Mesendoderm (in vitro differentiated cells): ENCODE measurements at regions not wholly inside any gene's neighbourhood (a gene's known extent, or its start where the extent isn't known, plus 50 kb on each side); places are given as distances from the start of the nearest gene placed in this dataset.

ENCODE experiments used
- DNase-seq: peaks from one replicate; pipeline ENCODE4 v3.0.0; 2013
- H2AK5ac ChIP-seq: 2 replicates; pipeline ENCODE4 v1.6.1; 2013; ENCODE audit warnings: low read length, inconsistent platforms
- H2BK120ac ChIP-seq: 2 replicates; pipeline ENCODE4 v1.6.1; 2013; ENCODE audit warnings: low read depth, mild to moderate bottlenecking, low read length, moderate library complexity, mixed read lengths
- H2BK15ac ChIP-seq: replicated peaks from 2 replicates; pipeline ENCODE4 v1.6.1; 2013; ENCODE audit warnings: low read depth, mild to moderate bottlenecking, moderate library complexity
- H2BK5ac ChIP-seq: 2 replicates; pipeline ENCODE4 v1.6.1; 2013; ENCODE audit warnings: low read length, inconsistent platforms
- H3K18ac ChIP-seq: 2 replicates; pipeline ENCODE4 v1.6.1; 2013; ENCODE audit warnings: mild to moderate bottlenecking, low read length, mixed read lengths
- H3K23ac ChIP-seq: one replicate; pipeline ENCODE4 v1.6.1; 2013; ENCODE audit warnings: low read length
- H3K27ac ChIP-seq: 2 replicates; pipeline ENCODE4 v1.5.1; 2013; ENCODE audit warnings: low read depth, mild to moderate bottlenecking, inconsistent platforms, low read length, moderate library complexity
- H3K27me3 ChIP-seq: 2 replicates; pipeline ENCODE4 v1.6.1; 2013; ENCODE audit warnings: low read length, control low read depth, mild to moderate bottlenecking, inconsistent platforms; ENCODE audit not compliant: insufficient read depth, poor library complexity
- H3K36me3 ChIP-seq: 2 replicates; pipeline ENCODE4 v1.6.1; 2013; ENCODE audit warnings: low read length, inconsistent platforms; ENCODE audit not compliant: control insufficient read depth, insufficient read depth
- H3K4ac ChIP-seq: one replicate; pipeline ENCODE4 v1.6.1; 2013; ENCODE audit warnings: low read depth, mild to moderate bottlenecking, low read length, moderate library complexity
- H3K4me1 ChIP-seq: 2 replicates; pipeline ENCODE4 v1.6.1; 2013; ENCODE audit warnings: low read depth, low read length, inconsistent platforms; ENCODE audit not compliant: control insufficient read depth
- H3K4me2 ChIP-seq: 2 replicates; pipeline ENCODE4 v1.6.1; 2013; ENCODE audit warnings: low read length
- H3K4me3 ChIP-seq: 2 replicates; pipeline ENCODE4 v1.5.1; 2013; ENCODE audit warnings: mild to moderate bottlenecking, low read length
- H3K56ac ChIP-seq: one replicate; pipeline ENCODE4 v1.6.1; 2013; ENCODE audit warnings: low read length
- H3K79me1 ChIP-seq: 2 replicates; pipeline ENCODE4 v1.6.1; 2013; ENCODE audit warnings: low read length, inconsistent platforms
- H3K79me2 ChIP-seq: 2 replicates; pipeline ENCODE4 v1.6.1; 2013; ENCODE audit warnings: mild to moderate bottlenecking, low read length; ENCODE audit not compliant: control insufficient read depth, insufficient read depth
- H3K9ac ChIP-seq: 2 replicates; pipeline ENCODE4 v1.6.1; 2013; ENCODE audit warnings: low read length, inconsistent platforms
- H4K5ac ChIP-seq: one replicate; pipeline ENCODE4 v1.6.1; 2013; ENCODE audit warnings: low read length
- H4K8ac ChIP-seq: one replicate; pipeline ENCODE4 v1.6.1; 2013; ENCODE audit warnings: low read depth, mild to moderate bottlenecking, control low read depth, low read length, moderate library complexity
- WGBS: extraction: QIAGEN DNeasy Blood & Tissue Kit; methylation state at CpG from one replicate; pipeline ENCODE4 v1.1.7; 2013; ENCODE audit warnings: low lambda C conversion rate, missing lambda C conversion rate; ENCODE audit not compliant: insufficient coverage; ENCODE audit errors: extremely low coverage; 5-methylcytosine and 5-hydroxymethylcytosine counted together

- Histone ChIP-seq H2AK5ac (no peak overlapping the region), H3K27ac (no peak overlapping the region), H3K27me3 (no peaks in the 10 kb centered on the region), H4K8ac (no peak overlapping the region), H3K4ac (no peak overlapping the region), H4K5ac (no peak overlapping the region), H2BK120ac (no peak overlapping the region), H3K4me3 (no peak overlapping the region), H3K56ac (no peak overlapping the region), H3K4me1 (no peaks in the 10 kb centered on the region), H3K79me1 (no peaks in the 10 kb centered on the region), H2BK5ac (no peak overlapping the region), H3K79me2 (no peaks in the 10 kb centered on the region), H3K36me3 (no peaks in the 10 kb centered on the region), H3K9ac (no peak overlapping the region), H3K23ac (no peak overlapping the region), H2BK15ac (no peak overlapping the region), H3K4me2 (no peak overlapping the region), H3K18ac (no peak overlapping the region)
- no CpG with 5 or more reads among the region's 2 CpGs for WGBS
- DNase-seq: peak; percentile 18
These were observed 1195.7 kb upstream of the SORCS1 start for GRCh38 chr10:108360187-108360586.

- no CpG with 5 or more reads among the region's 3 CpGs for WGBS
- no peak overlapping the region for H3K27ac ChIP-seq
- H4K5ac ChIP-seq: no peak overlapping the region
- no peak overlapping the region for H2BK5ac ChIP-seq
- no peaks in the 10 kb centered on the region for H3K4me1 ChIP-seq
- no peaks in the 10 kb centered on the region for H3K36me3 ChIP-seq
- no peaks in the 10 kb centered on the region for H3K79me1 ChIP-seq
- no peak overlapping the region for H2BK15ac ChIP-seq
- no peak overlapping the region for H3K9ac ChIP-seq
- no peak overlapping the region for H3K56ac ChIP-seq
- H3K18ac ChIP-seq: no peak overlapping the region
- DNase-seq: peak; percentile 3
- H2BK120ac ChIP-seq: no peak overlapping the region
- no peaks in the 10 kb centered on the region for H3K27me3 ChIP-seq
- no peaks in the 10 kb centered on the region for H3K79me2 ChIP-seq
- no peak overlapping the region for H2AK5ac ChIP-seq
- no peak overlapping the region for H3K4me2 ChIP-seq
- no peak overlapping the region for H3K4me3 ChIP-seq
- no peak overlapping the region for H4K8ac ChIP-seq
- no peak overlapping the region for H3K4ac ChIP-seq
- no peak overlapping the region for H3K23ac ChIP-seq
These were observed 1194.4 kb upstream of the SORCS1 start for GRCh38 chr10:108358912-108359311.

- DNase-seq: no peak
- WGBS: no CpG with 5 or more reads among the region's 2 CpGs
These were observed 1188.3 kb upstream of the SORCS1 start for GRCh38 chr10:108352771-108353170.

GRCh38 chr10:108348215-108348614 is 1183.7 kb upstream of the SORCS1 start:
- H3K79me2 ChIP-seq: no peaks in the 10 kb centered on the region
- H3K23ac ChIP-seq: no peak overlapping the region
- no peak overlapping the region for H3K4ac ChIP-seq
- no peak overlapping the region for H3K27ac ChIP-seq
- no peak overlapping the region for H3K56ac ChIP-seq
- H2BK5ac ChIP-seq: no peak overlapping the region
- no CpG with 5 or more reads among the region's 2 CpGs for WGBS
- H3K4me2 ChIP-seq: no peak overlapping the region
- no peaks in the 10 kb centered on the region for H3K79me1 ChIP-seq
- H3K18ac ChIP-seq: no peak overlapping the region
- no peaks in the 10 kb centered on the region for H3K27me3 ChIP-seq
- H2BK120ac ChIP-seq: no peak overlapping the region
- DNase-seq: no peak
- H3K9ac ChIP-seq: no peak overlapping the region
- no peak overlapping the region for H4K8ac ChIP-seq
- no peak overlapping the region for H2BK15ac ChIP-seq
- H2AK5ac ChIP-seq: no peak overlapping the region
- H3K4me3 ChIP-seq: no peak overlapping the region
- H3K4me1 ChIP-seq: no peaks in the 10 kb centered on the region
- no peaks in the 10 kb centered on the region for H3K36me3 ChIP-seq
- H4K5ac ChIP-seq: no peak overlapping the region

More at GRCh38 chr10:108352771-108353170, 1188.3 kb upstream of the SORCS1 start:
- H4K8ac ChIP-seq: no peak overlapping the region
- no peak overlapping the region for H2BK120ac ChIP-seq
- H3K4me2 ChIP-seq: no peak overlapping the region
- no peak overlapping the region for H2AK5ac ChIP-seq
- H3K79me1 ChIP-seq: no peaks in the 10 kb centered on the region
- no peak overlapping the region for H3K18ac ChIP-seq
- H3K4ac ChIP-seq: no peak overlapping the region
- H3K56ac ChIP-seq: no peak overlapping the region
- H2BK5ac ChIP-seq: no peak overlapping the region
- no peaks in the 10 kb centered on the region for H3K79me2 ChIP-seq
- H2BK15ac ChIP-seq: no peak overlapping the region
- no peak overlapping the region for H3K27ac ChIP-seq
- H3K23ac ChIP-seq: no peak overlapping the region
- H3K27me3 ChIP-seq: no peaks in the 10 kb centered on the region
- H3K4me3 ChIP-seq: no peak overlapping the region
- no peak overlapping the region for H3K9ac ChIP-seq
- H3K4me1 ChIP-seq: no peaks in the 10 kb centered on the region
- H4K5ac ChIP-seq: no peak overlapping the region
- H3K36me3 ChIP-seq: no peaks in the 10 kb centered on the region

- no CpG with 5 or more reads among the region's 3 CpGs for WGBS
- Histone ChIP-seq H3K4ac (no peak overlapping the region), H2AK5ac (no peak overlapping the region), H4K8ac (no peak overlapping the region), H3K27ac (no peak overlapping the region), H3K4me1 (no peaks in the 10 kb centered on the region), H3K79me2 (no peaks in the 10 kb centered on the region), H2BK5ac (no peak overlapping the region), H3K9ac (no peak overlapping the region), H3K36me3 (no peaks in the 10 kb centered on the region), H3K56ac (no peak overlapping the region), H3K27me3 (no peaks in the 10 kb centered on the region), H3K23ac (no peak overlapping the region), H3K4me2 (no peak overlapping the region), H2BK120ac (no peak overlapping the region), H3K4me3 (no peak overlapping the region), H4K5ac (no peak overlapping the region), H2BK15ac (no peak overlapping the region), H3K79me1 (no peaks in the 10 kb centered on the region), H3K18ac (no peak overlapping the region)
- DNase-seq: no peak
These were observed 1181.6 kb upstream of the SORCS1 start for GRCh38 chr10:108346066-108346465.

GRCh38 chr10:108338146-108338545 is 1173.6 kb upstream of the SORCS1 start:
- Histone ChIP-seq H3K23ac (no peak overlapping the region), H3K36me3 (no peaks in the 10 kb centered on the region), H3K79me2 (no peaks in the 10 kb centered on the region), H3K18ac (no peak overlapping the region), H2AK5ac (no peak overlapping the region), H3K4me3 (no peak overlapping the region), H2BK5ac (no peak overlapping the region), H3K4me2 (no peak overlapping the region), H3K9ac (no peak overlapping the region), H2BK120ac (no peak overlapping the region), H3K56ac (no peak overlapping the region), H4K8ac (no peak overlapping the region), H3K27ac (no peak overlapping the region), H3K4ac (no peak overlapping the region), H4K5ac (no peak overlapping the region), H3K79me1 (no peaks in the 10 kb centered on the region), H3K4me1 (no peaks in the 10 kb centered on the region), H2BK15ac (no peak overlapping the region), H3K27me3 (no peaks in the 10 kb centered on the region)
- no peak for DNase-seq
